K562 (cell line): ENCODE measurements at regions not wholly inside any gene's neighbourhood (a gene's known extent, or its start where the extent isn't known, plus 50 kb on each side); places are given as distances from the start of the nearest gene placed in this dataset.

Experiments
- ATF4 ChIP-seq: fragments of 450-650 bp; formaldehyde crosslinking; IDR thresholded peaks from 2 replicates; pipeline ENCODE4 v1.4.0; 2022; ENCODE audit warnings: mild to moderate bottlenecking, moderate library complexity
- CTCF ChIP-seq, 3 experiments: IDR thresholded peaks in 2 of 3; conservative IDR thresholded peaks in 1 of 3; 2 replicates each; pipeline ENCODE4 v1.5.1; 2011 to 2012; ENCODE audit warnings: low read length in 3 of 3, mild to moderate bottlenecking in 3 of 3, control low read depth in 2 of 3, improper control_type of control experiment in 1 of 3, inconsistent platforms in 1 of 3, low read depth in 1 of 3, mixed read lengths in 1 of 3, moderate library complexity in 1 of 3; ENCODE audit not compliant: insufficient read depth in 2 of 3
- NONO ChIP-seq, 2 experiments: fragments of 200-400 bp in 1 of 2; fragments of 450-650 bp in 1 of 2; formaldehyde crosslinking in 1 of 2; IDR thresholded peaks; 2 replicates each; pipeline ENCODE4 v1.6.1; 2017; ENCODE audit warnings: low read depth in 2 of 2, mild to moderate bottlenecking in 2 of 2, moderate library complexity in 2 of 2, low read length in 1 of 2
- SRF ChIP-seq, 2 experiments: fragments of 250-450, 450-650 bp in 1 of 2; sonication (Bioruptor Pico) in 1 of 2; sonication (generic) in 1 of 2; formaldehyde crosslinking; IDR thresholded peaks; 2 replicates each; pipeline versions ENCODE4 v1.5.0 to v1.5.1; 2020 to 2022; ENCODE audit warnings: mild to moderate bottlenecking in 1 of 2, missing genetic modification reagents in 1 of 2
- USF1 ChIP-seq: sonication (generic); formaldehyde crosslinking; IDR thresholded peaks from 2 replicates; pipeline ENCODE4 v1.9.0; 2022; ENCODE audit warnings: mild to moderate bottlenecking, missing genetic modification reagents
- ZNF24 ChIP-seq: fragments of 450-650 bp; IDR thresholded peaks from 2 replicates; pipeline ENCODE4 v1.6.1; 2016
- ZNF398 ChIP-seq: fragments of 250-450 bp; sonication (Bioruptor Pico); IDR thresholded peaks from 2 replicates; pipeline ENCODE4 v1.8.0; 2021; ENCODE audit warnings: moderate library complexity, mild to moderate bottlenecking, inconsistent platforms

- TF ChIP-seq SRF (CRISPR knock-in tag; IDR thresholded peaks at IDR 0.05) (no peak), ATF4 (CRISPR knock-in tag) (no peak), ZNF24 (no peak), NONO (IDR thresholded peaks at IDR 0.05; ENCODE audit: low read depth in 2 of 2, low read length in 1 of 2) (no peak), USF1 (no peak), CTCF (IDR thresholded peaks at IDR 0.05 in 2 of 3, conservative IDR thresholded peaks at IDR 0.05 in 1 of 3; ENCODE audit: insufficient read depth in 2 of 3, low read depth in 1 of 3, low read length in 3 of 3) (no peak), ZNF398 (CRISPR knock-in tag) (no peak)
These were observed 511.7 kb downstream of the USP25 start for GRCh38 chr21:16241479-16241963.
